ENCODE measurements at regions not wholly inside any gene's neighbourhood (a gene's known extent, or its start where the extent isn't known, plus 50 kb on each side); places are given as distances from the start of the nearest gene placed in this dataset.

- TF ChIP-seq REST (IDR thresholded peaks at IDR 0.05) (no peak), HNF4G (IDR thresholded peaks at IDR 0.05) (no peak)
Observed at GRCh38 chr18:39713961-39714360, 2148.4 kb upstream of the CELF4 start (continued).

GRCh38 chr18:39711701-39712100, 2146.1 kb upstream of the CELF4 start:
- Histone ChIP-seq H3K36me3 (ENCODE audit: control insufficient read depth in 4 of 4, insufficient read depth in 3 of 4, low read depth in 1 of 4, low read length in 3 of 4) (no peaks in the 10 kb centered on the region), H3K9me3 (ENCODE audit: control insufficient read depth in 4 of 4, low read length in 3 of 4) (no peaks in the 10 kb centered on the region), H3K27me3 (ENCODE audit: control insufficient read depth in 4 of 4, insufficient read depth in 4 of 4, low read length in 3 of 4) (no peaks in the 10 kb centered on the region), H3K4me1 (ENCODE audit: control insufficient read depth in 4 of 4, insufficient read depth in 4 of 4, low read length in 3 of 4) (no peaks in the 10 kb centered on the region), H3K9ac (ENCODE audit: low read depth in 1 of 2, low read length in 2 of 2) (no peak overlapping the region), H3K4me3 (ENCODE audit: low read depth in 1 of 3, low read length in 3 of 3) (no peak overlapping the region), H3K27ac (ENCODE audit: low read depth in 1 of 2, low read length in 2 of 2) (no peak overlapping the region)
- TF ChIP-seq EGR1 (IDR thresholded peaks at IDR 0.05; ENCODE audit: low read depth in 2 of 2) (no peak), HNF4G (IDR thresholded peaks at IDR 0.05) (no peak), CTCF (IDR thresholded peaks at IDR 0.05; ENCODE audit: low read depth, low read length, missing input control) (no peak), YY1 (IDR thresholded peaks at IDR 0.05) (no peak), TAF1 (conservative IDR thresholded peaks at IDR 0.05) (no peak), REST (IDR thresholded peaks at IDR 0.05) (no peak), ATF3 (IDR thresholded peaks at IDR 0.05) (no peak), FOXA1 (IDR thresholded peaks at IDR 0.05) (no peak), FOXA2 (IDR thresholded peaks at IDR 0.05) (no peak), MAX (IDR thresholded peaks at IDR 0.05) (no peak), JUND (IDR thresholded peaks at IDR 0.05) (no peak)
- no peak for DNase-seq (ENCODE audit: low spot score)

GRCh38 chr18:39705362-39705761, 2139.8 kb upstream of the CELF4 start:
- TF ChIP-seq TAF1 (conservative IDR thresholded peaks at IDR 0.05) (no peak), FOXA2 (IDR thresholded peaks at IDR 0.05) (no peak), GABPA (IDR thresholded peaks at IDR 0.05 in 1 of 2, conservative IDR thresholded peaks at IDR 0.05 in 1 of 2) (no peak), SP1 (IDR thresholded peaks at IDR 0.05) (no peak), FOXA1 (IDR thresholded peaks at IDR 0.05) (no peak), CTCF (IDR thresholded peaks at IDR 0.05; ENCODE audit: low read depth, low read length, missing input control) (no peak), NR2F2 (IDR thresholded peaks at IDR 0.05) (no peak), ZBTB33 (IDR thresholded peaks at IDR 0.05) (no peak), HNF4A (conservative IDR thresholded peaks at IDR 0.05) (no peak), JUND (IDR thresholded peaks at IDR 0.05) (no peak), HNF4G (IDR thresholded peaks at IDR 0.05) (no peak)
- H3K9ac ChIP-seq (ENCODE audit: low read depth in 1 of 2, low read length in 2 of 2), result no peak overlapping the region
- no peaks in the 10 kb centered on the region for H3K27me3 ChIP-seq (ENCODE audit: control insufficient read depth in 4 of 4, insufficient read depth in 4 of 4, low read length in 3 of 4)
- WGBS, result 90% methylated on average over 3 of the region's 3 CpGs
- no peaks in the 10 kb centered on the region for H3K4me1 ChIP-seq (ENCODE audit: control insufficient read depth in 4 of 4, insufficient read depth in 4 of 4, low read length in 3 of 4)
- no peak overlapping the region for H3K4me3 ChIP-seq (ENCODE audit: low read depth in 1 of 3, low read length in 3 of 3)
- no peaks in the 10 kb centered on the region for H3K9me3 ChIP-seq (ENCODE audit: control insufficient read depth in 4 of 4, low read length in 3 of 4)
- no peak for DNase-seq (ENCODE audit: low spot score)
- no peaks in the 10 kb centered on the region for H3K36me3 ChIP-seq (ENCODE audit: control insufficient read depth in 4 of 4, insufficient read depth in 3 of 4, low read depth in 1 of 4, low read length in 3 of 4)
- no peak overlapping the region for H3K27ac ChIP-seq (ENCODE audit: low read depth in 1 of 2, low read length in 2 of 2)

Data from liver (tissue), 8 donors.